HAP-1 (cell line): ENCODE measurements at regions not wholly inside any gene's neighbourhood (a gene's known extent, or its start where the extent isn't known, plus 50 kb on each side); places are given as distances from the start of the nearest gene placed in this dataset.

Source experiments
- DNase-seq, 2 experiments: peaks; one replicate each; pipeline ENCODE4 v3.0.0-alpha.2; 2016 to 2020; ENCODE audit warnings: low spot score in 2 of 2
- H3K27me3 ChIP-seq: fragments of 250-450 bp; sonication (Bioruptor Pico); 2 replicates; pipeline ENCODE4 v1.5.1; 2020; ENCODE audit warnings: low read depth, mild to moderate bottlenecking, moderate library complexity
- H3K36me3 ChIP-seq: fragments of 250-450 bp; sonication (Bioruptor Pico); replicated peaks from 2 replicates; pipeline ENCODE4 v1.5.1; 2020; ENCODE audit warnings: mild to moderate bottlenecking
- H3K4me1 ChIP-seq: fragments of 250-450 bp; sonication (Bioruptor Pico); 2 replicates; pipeline ENCODE4 v1.5.1; 2020; ENCODE audit warnings: mild to moderate bottlenecking
- H3K4me3 ChIP-seq: fragments of 250-450 bp; sonication (Bioruptor Pico); 2 replicates; pipeline ENCODE4 v1.5.1; 2020; ENCODE audit warnings: mild to moderate bottlenecking, moderate library complexity
- H3K9me3 ChIP-seq: fragments of 250-450 bp; sonication (Bioruptor Pico); 2 replicates; pipeline ENCODE4 v1.5.1; 2020; ENCODE audit warnings: mild to moderate bottlenecking, moderate library complexity
- in situ Hi-C: fragments of 300-500 bp; cut with MboI; formaldehyde crosslinking; loops from 3 replicates; pipeline ENCODE4 v1.14.3; 2020; ENCODE audit warnings: low sequenced_read_pairs, inconsistent platforms, mixed read lengths

DNA sequence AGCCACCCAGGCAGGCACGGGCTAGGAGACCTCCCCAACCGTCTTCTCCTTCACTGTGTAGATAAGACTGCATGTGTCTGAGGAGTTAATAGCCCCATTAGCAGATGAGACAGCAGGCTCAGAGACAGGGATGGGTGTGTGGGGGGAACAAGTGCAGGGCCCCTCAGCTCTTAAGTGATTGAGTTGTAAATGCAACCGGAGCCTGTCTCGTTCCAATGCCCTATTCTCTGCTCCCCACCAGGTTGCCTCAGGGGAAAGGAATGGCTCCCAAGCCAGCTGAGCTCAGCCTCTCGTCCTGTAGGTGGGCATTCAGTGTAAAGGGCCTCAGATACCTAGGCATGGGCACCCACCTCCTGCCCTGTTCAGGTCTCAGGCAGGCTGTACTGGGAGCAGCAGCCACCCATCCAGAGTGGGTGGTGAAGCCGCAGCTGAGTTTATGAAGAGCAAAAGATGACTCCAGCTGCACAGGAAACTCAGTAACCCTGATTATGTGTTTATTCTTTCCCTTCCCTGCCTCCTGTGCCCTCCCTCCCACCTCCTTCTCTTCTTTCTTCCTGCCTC, 87.3 kb downstream of the PJA1 start:
- H3K27me3 ChIP-seq = no peaks in the 10 kb centered on the region
- no peak overlapping the region for H3K4me3 ChIP-seq
- H3K36me3 ChIP-seq = no peaks in the 10 kb centered on the region
- DNase-seq = no peak
- in situ Hi-C loops = no loop called here
- H3K9me3 ChIP-seq = no peaks in the 10 kb centered on the region
- no peaks in the 10 kb centered on the region for H3K4me1 ChIP-seq

DNA sequence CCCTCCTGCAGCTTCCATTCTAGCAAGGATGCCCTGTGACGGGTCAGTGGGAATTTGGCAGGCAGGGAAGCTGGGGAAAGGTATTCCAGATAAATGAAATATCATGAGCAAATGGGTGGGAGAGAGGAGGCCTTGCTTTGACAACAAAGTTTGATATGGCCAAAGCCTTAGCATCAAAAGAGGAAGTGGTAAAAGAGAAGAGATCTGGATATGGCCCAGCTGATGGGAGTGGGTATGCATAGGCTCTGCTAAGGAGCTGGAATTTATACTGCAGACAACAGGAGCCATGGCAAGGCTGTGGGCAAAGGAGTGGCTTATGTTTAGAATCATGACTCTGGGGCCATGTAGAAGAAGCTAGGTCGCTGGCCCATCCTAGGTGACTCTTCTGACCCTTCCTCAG, 89.2 kb downstream of the PJA1 start:
- in situ Hi-C loops = no loop called here

DNA sequence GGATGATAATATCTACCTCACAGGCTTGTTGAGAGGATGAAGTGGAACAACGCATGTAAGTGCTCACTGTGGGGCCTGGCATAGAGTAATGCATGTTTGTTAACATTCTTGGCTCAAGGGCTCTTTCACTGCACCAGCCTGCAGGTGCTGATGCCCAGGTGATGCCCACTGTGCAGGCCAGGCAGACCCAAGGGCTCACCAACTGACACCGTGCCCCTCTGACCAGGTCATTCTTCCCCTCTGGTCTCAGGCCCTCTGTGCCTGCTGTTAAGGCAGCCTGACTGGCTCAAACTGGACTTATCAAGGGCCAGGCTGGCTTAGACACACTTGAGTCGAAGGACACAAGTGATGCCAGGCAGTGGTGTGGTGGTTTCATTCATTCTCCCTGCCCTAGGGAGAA, 90.5 kb downstream of the PJA1 start:
- Histone ChIP-seq H3K9me3 (no peaks in the 10 kb centered on the region), H3K36me3 (no peaks in the 10 kb centered on the region), H3K4me3 (no peak overlapping the region), H3K27me3 (no peaks in the 10 kb centered on the region), H3K4me1 (no peaks in the 10 kb centered on the region)
- DNase-seq = no peak
- in situ Hi-C loops = no loop called here

More for the DNA sequence above, 89.2 kb downstream of the PJA1 start:
- H3K9me3 ChIP-seq = no peaks in the 10 kb centered on the region
- H3K36me3 ChIP-seq = no peaks in the 10 kb centered on the region
- H3K27me3 ChIP-seq = no peaks in the 10 kb centered on the region
- no peaks in the 10 kb centered on the region for H3K4me1 ChIP-seq
- no peak for DNase-seq
- no peak overlapping the region for H3K4me3 ChIP-seq

DNA sequence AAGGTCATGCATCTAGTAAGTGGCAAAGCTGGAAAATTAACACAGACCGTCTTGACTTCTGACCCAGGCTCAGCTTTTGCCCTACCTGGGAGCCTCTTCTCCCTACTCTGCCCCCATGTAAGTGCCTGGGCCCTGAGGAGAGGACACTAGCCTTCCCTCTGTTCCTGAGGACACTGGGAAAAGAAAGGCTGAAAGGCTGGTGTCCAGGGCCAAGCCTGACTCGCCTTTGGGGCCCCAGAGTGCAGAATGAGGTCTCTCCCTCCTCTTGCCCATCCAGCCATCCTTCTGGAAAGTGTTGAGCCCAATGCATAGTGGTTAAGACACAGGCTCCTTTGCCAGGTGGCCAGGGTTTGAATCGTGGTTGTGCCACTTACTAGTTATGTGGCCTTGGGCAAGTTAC, 91.5 kb downstream of the PJA1 start:
- no peaks in the 10 kb centered on the region for H3K9me3 ChIP-seq
- H3K36me3 ChIP-seq = no peaks in the 10 kb centered on the region
- H3K27me3 ChIP-seq = no peaks in the 10 kb centered on the region
- H3K4me3 ChIP-seq = no peak overlapping the region
- in situ Hi-C loops = no loop called here
- no peaks in the 10 kb centered on the region for H3K4me1 ChIP-seq
- DNase-seq = no peak

DNA sequence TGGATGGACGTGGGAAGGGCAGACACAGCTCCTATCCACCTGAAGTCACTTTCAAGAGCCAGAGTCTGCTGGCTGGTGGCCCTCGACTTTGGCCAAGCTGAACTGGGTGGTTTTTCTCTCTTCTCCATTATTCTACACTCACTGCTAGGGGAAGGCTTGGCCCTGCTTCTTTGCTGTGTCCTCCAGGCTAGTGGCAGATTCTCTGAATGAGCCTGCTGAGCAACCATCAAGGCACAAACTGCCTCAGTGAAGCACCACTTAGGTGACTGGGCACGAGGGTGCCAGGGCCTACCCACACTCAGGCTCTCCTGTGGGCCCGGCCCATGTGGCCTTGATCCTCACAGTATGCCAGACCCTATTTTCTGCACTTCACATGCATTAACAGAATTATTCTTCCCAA, 92.0 kb downstream of the PJA1 start:
- DNase-seq = no peak
- no peaks in the 10 kb centered on the region for H3K4me1 ChIP-seq
- in situ Hi-C loops = no loop called here
- H3K4me3 ChIP-seq = no peak overlapping the region
- no peaks in the 10 kb centered on the region for H3K27me3 ChIP-seq
- no peaks in the 10 kb centered on the region for H3K9me3 ChIP-seq
- H3K36me3 ChIP-seq = no peaks in the 10 kb centered on the region

DNA sequence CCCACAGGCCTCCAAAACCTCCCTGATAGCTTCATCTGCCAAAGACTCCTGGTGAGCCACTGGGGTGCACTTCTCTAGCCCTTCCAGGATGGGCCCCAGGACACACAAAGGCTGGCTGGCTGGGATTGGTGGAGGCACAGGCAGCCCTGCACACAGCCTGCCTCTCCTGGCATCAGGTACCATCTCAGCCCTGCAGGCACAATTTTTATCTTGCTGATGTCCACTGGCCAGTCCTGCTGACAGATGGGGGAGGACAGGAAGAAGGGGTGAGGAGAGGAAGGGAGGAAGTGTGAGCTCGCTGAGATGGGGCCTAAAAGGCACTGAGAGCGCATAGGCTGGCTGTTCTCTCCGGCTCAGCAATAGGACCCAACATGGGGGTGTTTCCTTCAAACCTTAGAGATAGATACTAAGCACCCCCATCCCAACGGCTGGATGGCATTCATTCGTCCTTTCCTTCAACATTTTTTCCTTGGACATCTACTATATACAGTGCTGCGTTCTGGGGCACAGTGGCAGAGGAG, 92.7 kb downstream of the PJA1 start:
- Histone ChIP-seq H3K4me1 (no peaks in the 10 kb centered on the region), H3K4me3 (no peak overlapping the region), H3K9me3 (no peaks in the 10 kb centered on the region), H3K27me3 (no peaks in the 10 kb centered on the region), H3K36me3 (no peaks in the 10 kb centered on the region)
- in situ Hi-C loops = no loop called here
- DNase-seq = no peak

DNA sequence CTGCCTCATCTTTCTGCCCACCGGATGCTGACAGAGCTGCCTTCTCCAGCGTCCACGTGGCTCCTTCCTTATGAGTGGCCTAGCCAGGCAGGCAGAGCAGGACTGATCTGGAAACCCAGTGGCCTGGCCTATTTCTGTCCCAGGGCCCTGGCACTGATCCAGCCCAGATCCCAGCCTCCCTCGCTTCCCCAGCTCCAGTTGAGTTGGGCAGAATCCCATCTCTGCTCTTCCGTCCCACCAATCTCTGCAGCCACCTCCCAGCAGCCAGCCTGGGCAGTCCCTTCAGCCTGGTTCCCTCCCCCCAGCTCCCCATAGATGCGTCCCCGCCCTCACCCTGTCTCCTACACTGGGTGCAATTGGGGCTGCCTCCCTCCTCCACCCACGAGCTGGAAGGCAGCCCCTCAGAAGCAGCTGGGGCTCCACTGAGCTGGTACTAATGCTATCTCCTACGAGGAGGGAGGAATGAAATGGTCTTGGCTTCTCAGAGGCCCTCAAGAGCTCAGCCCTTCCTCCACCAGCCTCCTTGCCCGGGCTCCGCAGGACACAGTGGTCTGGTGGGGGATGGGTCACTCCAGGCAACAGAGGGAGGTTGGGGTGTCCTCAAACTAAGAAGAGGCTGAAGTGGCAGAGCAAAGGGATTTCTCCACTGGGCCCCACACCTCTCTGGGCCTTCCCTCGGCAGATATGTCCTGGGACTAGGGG, 94.2 kb downstream of the PJA1 start:
- no peaks in the 10 kb centered on the region for H3K27me3 ChIP-seq
- DNase-seq = no peak
- no peaks in the 10 kb centered on the region for H3K4me1 ChIP-seq
- in situ Hi-C loops = no loop called here
- no peaks in the 10 kb centered on the region for H3K36me3 ChIP-seq
- H3K9me3 ChIP-seq = no peaks in the 10 kb centered on the region
- H3K4me3 ChIP-seq = no peak overlapping the region

DNA sequence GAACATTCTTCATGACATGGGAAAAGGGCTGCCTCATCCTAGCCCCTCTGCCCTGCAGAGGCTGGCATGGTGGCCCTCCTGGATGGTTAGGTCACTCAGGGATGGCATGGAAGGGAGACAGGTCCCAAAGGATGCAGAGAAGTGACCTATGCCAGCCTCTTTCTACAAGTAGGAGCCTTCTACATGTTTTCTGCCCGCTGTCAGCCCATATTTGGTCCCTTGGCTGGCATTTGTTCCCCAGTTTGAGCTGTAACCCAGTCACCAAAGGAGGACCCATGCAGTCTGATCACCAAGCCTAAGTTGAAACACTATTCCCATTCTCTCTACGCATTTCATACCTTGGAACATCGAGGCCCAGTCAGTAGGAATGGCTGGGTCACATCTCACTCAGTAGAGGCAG, 95.4 kb downstream of the PJA1 start:
- Histone ChIP-seq H3K9me3 (no peaks in the 10 kb centered on the region), H3K4me1 (no peaks in the 10 kb centered on the region), H3K27me3 (no peaks in the 10 kb centered on the region), H3K4me3 (no peak overlapping the region), H3K36me3 (no peaks in the 10 kb centered on the region)
- in situ Hi-C loops = no loop called here
- DNase-seq = no peak

DNA sequence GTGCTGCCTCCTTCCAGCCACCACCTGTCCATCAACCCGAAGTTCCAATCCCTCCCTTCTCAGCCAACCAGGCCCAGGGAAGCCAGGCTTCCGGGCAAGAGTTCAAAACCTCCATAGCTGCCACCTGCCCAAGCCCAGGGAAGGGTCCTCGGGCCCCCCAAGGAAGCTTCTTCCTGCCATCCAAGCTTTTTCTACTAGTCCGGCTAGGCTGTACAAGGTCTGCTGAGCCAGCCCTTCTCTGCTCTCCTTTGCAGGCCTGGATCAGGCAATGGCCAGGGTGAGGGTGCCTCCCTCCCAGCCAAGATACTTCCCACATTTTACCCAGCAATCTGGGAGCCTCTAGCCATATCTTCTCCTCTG, 96.2 kb downstream of the PJA1 start:
- no peaks in the 10 kb centered on the region for H3K9me3 ChIP-seq
- in situ Hi-C loops = no loop called here
- no peak for DNase-seq
- H3K4me1 ChIP-seq = no peaks in the 10 kb centered on the region
- no peaks in the 10 kb centered on the region for H3K36me3 ChIP-seq
- no peak overlapping the region for H3K4me3 ChIP-seq
- H3K27me3 ChIP-seq = no peaks in the 10 kb centered on the region

DNA sequence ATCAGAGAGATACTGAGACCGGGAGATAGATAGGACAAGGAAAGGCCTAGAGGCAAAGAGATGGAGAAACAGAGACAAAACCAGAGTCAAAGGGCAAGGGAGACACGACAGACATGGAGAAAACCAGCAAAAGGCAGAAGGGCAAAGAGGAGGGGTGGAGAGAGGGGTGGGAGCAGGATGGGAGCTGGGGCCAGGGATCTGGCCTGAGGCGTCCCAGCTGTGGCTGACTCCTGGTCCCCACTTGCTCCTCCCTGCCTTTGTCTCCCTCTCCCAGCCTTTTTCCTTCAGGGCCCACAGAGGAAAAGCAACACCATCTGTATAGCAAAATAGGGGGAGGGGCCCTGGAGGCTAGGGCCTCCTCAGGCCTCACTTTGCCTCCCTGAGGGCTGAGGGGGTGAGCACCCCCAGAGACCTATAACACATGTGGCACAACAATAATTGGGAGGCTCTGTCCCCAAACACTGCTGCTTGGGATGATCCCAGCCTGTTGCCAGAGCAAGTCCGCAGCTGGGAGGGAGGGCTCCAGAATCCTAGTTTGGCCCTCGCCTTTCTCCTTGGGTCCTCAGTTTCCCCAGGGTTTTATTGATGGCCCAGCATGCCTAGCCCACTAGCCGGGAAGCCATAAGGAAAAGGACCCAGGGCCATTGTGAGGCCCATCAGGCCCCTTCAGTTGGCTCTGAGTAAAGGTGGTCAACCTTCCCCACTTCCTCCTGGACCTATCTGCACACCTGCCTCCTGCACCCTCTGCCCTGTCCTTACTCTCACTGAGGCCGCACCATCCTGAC, 96.8 kb downstream of the PJA1 start:
- no peaks in the 10 kb centered on the region for H3K36me3 ChIP-seq
- H3K9me3 ChIP-seq = no peaks in the 10 kb centered on the region
- no peak overlapping the region for H3K4me3 ChIP-seq
- DNase-seq = no peak
- in situ Hi-C loops = no loop called here
- H3K27me3 ChIP-seq = no peaks in the 10 kb centered on the region
- H3K4me1 ChIP-seq = no peaks in the 10 kb centered on the region

DNA sequence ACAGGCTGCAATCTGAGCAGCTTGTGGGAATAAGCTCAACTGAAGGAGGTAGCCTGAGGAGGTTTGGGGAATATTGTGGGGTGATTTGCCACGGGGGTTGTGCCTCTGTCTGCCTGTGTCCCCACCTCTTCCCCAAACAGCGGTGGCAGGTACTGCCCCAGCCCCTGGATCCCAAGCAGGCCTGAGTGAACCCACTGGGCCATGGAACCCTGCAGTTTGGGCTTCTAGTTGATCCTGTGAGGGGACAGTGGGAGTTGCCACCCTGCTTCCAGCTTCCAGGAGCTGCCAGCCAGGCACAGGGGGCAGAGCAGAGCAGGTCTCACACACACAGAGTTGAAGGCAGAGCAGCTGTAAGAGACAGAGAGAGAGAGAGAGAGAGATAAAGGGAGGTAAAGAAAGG, 97.4 kb downstream of the PJA1 start:
- no peaks in the 10 kb centered on the region for H3K36me3 ChIP-seq
- no peak for DNase-seq
- H3K4me1 ChIP-seq = no peaks in the 10 kb centered on the region
- H3K9me3 ChIP-seq = no peaks in the 10 kb centered on the region
- in situ Hi-C loops = no loop called here
- H3K4me3 ChIP-seq = no peak overlapping the region
- H3K27me3 ChIP-seq = no peaks in the 10 kb centered on the region

DNA sequence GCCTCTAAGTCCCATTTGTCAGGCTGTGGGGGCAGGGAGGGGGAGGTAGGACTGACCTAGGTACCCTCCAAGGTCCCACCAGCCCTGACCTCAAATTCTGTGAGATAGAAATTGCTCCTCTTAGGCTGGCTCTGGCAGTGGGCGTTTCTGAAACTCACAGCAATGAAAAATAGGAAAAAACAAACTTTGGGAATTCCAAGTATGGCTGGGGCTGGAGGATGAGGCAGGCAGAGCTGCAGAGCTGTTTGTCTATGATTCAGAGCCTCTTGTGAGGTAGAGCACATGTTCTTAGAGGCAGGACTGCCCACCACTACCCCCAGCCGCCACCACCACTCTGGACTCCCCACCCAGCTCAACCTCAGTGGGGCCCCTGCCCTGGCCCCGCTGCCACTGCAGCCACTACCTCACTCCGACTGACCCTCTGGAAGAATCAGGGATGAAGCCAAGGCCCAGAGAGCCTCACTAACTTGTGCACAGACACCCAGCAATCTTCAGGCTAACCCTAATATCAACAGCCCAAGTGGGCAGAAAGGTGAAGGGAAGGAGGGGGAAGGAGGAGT, 98.2 kb downstream of the PJA1 start:
- H3K9me3 ChIP-seq = no peaks in the 10 kb centered on the region
- H3K36me3 ChIP-seq = no peaks in the 10 kb centered on the region
- H3K27me3 ChIP-seq = no peaks in the 10 kb centered on the region
- no peaks in the 10 kb centered on the region for H3K4me1 ChIP-seq
- no peak overlapping the region for H3K4me3 ChIP-seq
- in situ Hi-C loops = no loop called here
- DNase-seq = peak in 1 of 2 experiments; percentile 4

DNA sequence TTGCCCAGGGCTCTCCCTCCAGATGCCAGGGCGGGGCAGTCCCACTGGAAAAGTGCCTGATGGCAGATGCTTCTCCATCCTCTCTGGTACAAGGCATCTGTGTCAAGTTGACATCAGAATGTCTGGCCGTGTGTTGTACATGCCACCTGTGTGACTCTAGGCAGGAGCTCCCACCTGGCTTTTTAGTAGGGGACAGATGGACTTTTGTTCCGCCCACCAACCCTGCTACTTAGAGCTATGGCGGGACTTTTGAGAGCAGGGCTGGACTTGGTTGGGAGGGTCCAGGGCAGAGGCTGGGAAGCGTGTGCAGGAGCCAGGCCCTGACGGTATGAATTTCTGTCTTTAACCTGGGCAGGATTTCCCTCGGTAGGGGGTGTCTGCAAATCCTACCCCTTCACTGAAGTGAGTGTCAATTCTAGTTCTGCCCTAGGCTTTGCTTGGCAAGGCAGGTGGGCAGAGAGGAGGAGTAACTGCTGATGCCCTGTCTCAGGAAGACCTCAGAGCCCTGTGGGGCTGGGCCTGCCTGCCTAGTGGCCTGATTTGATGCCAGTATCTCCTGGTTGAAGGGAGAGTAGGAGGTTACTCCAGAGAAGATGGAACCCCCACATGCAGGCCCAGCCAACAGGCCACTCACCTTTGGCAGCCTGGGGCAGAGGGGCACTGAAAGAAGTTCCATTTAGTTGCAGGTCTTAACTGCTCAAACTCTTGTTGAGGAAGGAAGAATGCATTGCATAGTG, 99.1 kb downstream of the PJA1 start:
- in situ Hi-C loops = no loop called here
- Histone ChIP-seq H3K36me3 (no peaks in the 10 kb centered on the region), H3K9me3 (no peaks in the 10 kb centered on the region), H3K4me3 (no peak overlapping the region), H3K4me1 (no peaks in the 10 kb centered on the region), H3K27me3 (no peaks in the 10 kb centered on the region)
- DNase-seq = no peak
